ENCODE measurements at regions not wholly inside any gene's neighbourhood (a gene's known extent, or its start where the extent isn't known, plus 50 kb on each side); places are given as distances from the start of the nearest gene placed in this dataset.

- DNase-seq (ENCODE audit: low read depth): no peak
- TF ChIP-seq CTCF (conservative IDR thresholded peaks at IDR 0.05; ENCODE audit: low read depth, low read length): no peak
- H3K4me3 ChIP-seq (ENCODE audit: low read depth, low read length): no peak overlapping the region
Observed at GRCh38 chr9:14529629-14530028, 163.6 kb downstream of the ZDHHC21 start.

- DNase-seq (ENCODE audit: low read depth): no peak
- H3K4me3 ChIP-seq (ENCODE audit: low read depth, low read length): no peak overlapping the region
- TF ChIP-seq CTCF (conservative IDR thresholded peaks at IDR 0.05; ENCODE audit: low read depth, low read length): no peak
Observed at GRCh38 chr9:14529054-14529453, 164.2 kb downstream of the ZDHHC21 start.

- no peak for DNase-seq (ENCODE audit: low read depth)
- no peak overlapping the region for H3K4me3 ChIP-seq (ENCODE audit: low read depth, low read length)
- no peak for TF ChIP-seq CTCF (conservative IDR thresholded peaks at IDR 0.05; ENCODE audit: low read depth, low read length)
Observed at GRCh38 chr9:14526504-14526903, 166.7 kb downstream of the ZDHHC21 start.

GRCh38 chr9:14525856-14526255, 167.4 kb downstream of the ZDHHC21 start:
- no peak for DNase-seq (ENCODE audit: low read depth)
- no peak for TF ChIP-seq CTCF (conservative IDR thresholded peaks at IDR 0.05; ENCODE audit: low read depth, low read length)
- H3K4me3 ChIP-seq (ENCODE audit: low read depth, low read length): no peak overlapping the region

- no peak for TF ChIP-seq CTCF (conservative IDR thresholded peaks at IDR 0.05; ENCODE audit: low read depth, low read length)
- H3K4me3 ChIP-seq (ENCODE audit: low read depth, low read length): no peak overlapping the region
- no peak for DNase-seq (ENCODE audit: low read depth)
Observed at GRCh38 chr9:14524873-14525515, 168.2 kb downstream of the ZDHHC21 start.

- no peak for DNase-seq (ENCODE audit: low read depth)
- no peak for TF ChIP-seq CTCF (conservative IDR thresholded peaks at IDR 0.05; ENCODE audit: low read depth, low read length)
- H3K4me3 ChIP-seq (ENCODE audit: low read depth, low read length): no peak overlapping the region
Observed at GRCh38 chr9:14523545-14523944, 169.7 kb downstream of the ZDHHC21 start.

- TF ChIP-seq CTCF (conservative IDR thresholded peaks at IDR 0.05; ENCODE audit: low read depth, low read length): no peak
- no peak for DNase-seq (ENCODE audit: low read depth)
Observed at GRCh38 chr9:14522627-14523379, 170.4 kb downstream of the ZDHHC21 start.

More at GRCh38 chr9:14522627-14523379, 170.4 kb downstream of the ZDHHC21 start:
- no peak overlapping the region for H3K4me3 ChIP-seq (ENCODE audit: low read depth, low read length)

Data from choroid plexus epithelial cell (primary cell).